HG03196 (cell line): ENCODE measurements at regions not wholly inside any gene's neighbourhood (a gene's known extent, or its start where the extent isn't known, plus 50 kb on each side); places are given as distances from the start of the nearest gene placed in this dataset.
"Not testable (repeated sequence)": the region's sequence is repeated elsewhere in the genome, so short reads cannot be mapped to it uniquely, and the experiment has no call there.

Experiments
- ATAC-seq: cut with Tn5 transposase; IDR thresholded peaks from one replicate; pipeline ENCODE4 v1.9.1; 2021; ENCODE audit not compliant: unreplicated experiment

- peak; percentile 100 for ATAC-seq
These were observed 134.4 kb upstream of the FAM3C start for GRCh38 chr7:121530227-121531174.

- ATAC-seq: no peak
These were observed 132.9 kb upstream of the FAM3C start for GRCh38 chr7:121529003-121529402.

- ATAC-seq: not testable (repeated sequence)
These were observed 130.1 kb upstream of the FAM3C start for GRCh38 chr7:121526210-121526609.

- no peak for ATAC-seq
These were observed 129.2 kb upstream of the FAM3C start for GRCh38 chr7:121525155-121525819.

- no peak for ATAC-seq
These were observed 125.7 kb upstream of the FAM3C start for GRCh38 chr7:121521711-121522400.

- ATAC-seq: no peak
These were observed 124.8 kb upstream of the FAM3C start for GRCh38 chr7:121520911-121521310.

GRCh38 chr7:121519548-121520521 lies 123.7 kb upstream of the FAM3C start:
- ATAC-seq: peak; percentile 83

- ATAC-seq: no peak
These were observed 121.5 kb upstream of the FAM3C start for GRCh38 chr7:121517591-121517990.

- ATAC-seq: no peak
These were observed 120.7 kb upstream of the FAM3C start for GRCh38 chr7:121516821-121517220.

GRCh38 chr7:121515630-121516401 lies 119.7 kb upstream of the FAM3C start:
- no peak for ATAC-seq

GRCh38 chr7:121515229-121515628 lies 119.1 kb upstream of the FAM3C start:
- no peak for ATAC-seq

GRCh38 chr7:121513105-121513504 lies 117.0 kb upstream of the FAM3C start:
- ATAC-seq: no peak

GRCh38 chr7:121510858-121511482 lies 114.9 kb upstream of the FAM3C start:
- ATAC-seq: no peak

- no peak for ATAC-seq
These were observed 114.2 kb upstream of the FAM3C start for GRCh38 chr7:121510302-121510701.

- no peak for ATAC-seq
These were observed 109.6 kb upstream of the FAM3C start for GRCh38 chr7:121505540-121506182.

GRCh38 chr7:121505021-121505420 lies 108.9 kb upstream of the FAM3C start:
- no peak for ATAC-seq

- ATAC-seq: no peak
These were observed 108.4 kb upstream of the FAM3C start for GRCh38 chr7:121504482-121504881.

GRCh38 chr7:121503730-121504129 lies 107.6 kb upstream of the FAM3C start:
- ATAC-seq: no peak

GRCh38 chr7:121503039-121503438 lies 106.9 kb upstream of the FAM3C start:
- ATAC-seq: no peak
